ENCODE measurements at regions not wholly inside any gene's neighbourhood (a gene's known extent, or its start where the extent isn't known, plus 50 kb on each side); places are given as distances from the start of the nearest gene placed in this dataset.
A peak's percentile ranks its signal among the peaks of the same experiment; 100 is the strongest.

- WGBS (ENCODE audit: insufficient coverage), result 81% methylated on average over 2 of the region's 2 CpGs
- Histone ChIP-seq H3K4me1 (ENCODE audit: control insufficient read depth, insufficient read depth, low read length) (no peaks in the 10 kb centered on the region), H3K9me3 (replicated peaks; ENCODE audit: control insufficient read depth, low read depth, low read length) (no peaks in the 10 kb centered on the region), H3K27me3 (ENCODE audit: control insufficient read depth, insufficient read depth, low read length) (no peaks in the 10 kb centered on the region), H3K27ac (ENCODE audit: low read length) (no peak overlapping the region), H3K36me3 (ENCODE audit: control insufficient read depth, insufficient read depth, low read length) (no peaks in the 10 kb centered on the region), H3K4me3 (ENCODE audit: low read length) (no peak overlapping the region)
- no peak for DNase-seq
These were observed 752.1 kb downstream of the DTWD2 start for GRCh38 chr5:118236108-118236849.

DNA sequence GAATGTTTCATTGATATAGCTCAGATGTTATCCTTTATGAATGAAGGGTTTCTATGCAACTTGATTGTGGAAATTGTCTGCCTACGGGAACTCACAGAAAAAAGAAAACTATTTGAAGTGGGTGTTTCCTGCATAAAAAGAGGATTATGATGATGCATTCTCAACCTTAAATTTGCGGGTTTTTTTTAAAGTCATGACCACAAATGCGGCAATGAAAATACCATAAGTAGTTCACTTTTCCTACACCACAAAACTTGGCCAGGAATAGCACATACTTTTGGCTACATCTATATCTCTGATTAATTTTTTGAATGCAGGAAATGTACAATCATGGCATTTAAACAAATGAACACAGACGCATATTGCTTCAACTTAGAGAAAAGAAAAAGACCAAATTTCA lies 754.7 kb downstream of the DTWD2 start:
- no peaks in the 10 kb centered on the region for H3K36me3 ChIP-seq (ENCODE audit: control insufficient read depth, insufficient read depth, low read length)
- H3K4me1 ChIP-seq (ENCODE audit: control insufficient read depth, insufficient read depth, low read length), result no peaks in the 10 kb centered on the region
- no peak overlapping the region for H3K4me3 ChIP-seq (ENCODE audit: low read length)
- H3K27ac ChIP-seq (ENCODE audit: low read length), result no peak overlapping the region
- no peaks in the 10 kb centered on the region for H3K9me3 ChIP-seq (replicated peaks; ENCODE audit: control insufficient read depth, low read depth, low read length)
- no peaks in the 10 kb centered on the region for H3K27me3 ChIP-seq (ENCODE audit: control insufficient read depth, insufficient read depth, low read length)
- no peak for DNase-seq
- no CpG with 5 or more reads among the region's 4 CpGs for WGBS (ENCODE audit: insufficient coverage)

DNA sequence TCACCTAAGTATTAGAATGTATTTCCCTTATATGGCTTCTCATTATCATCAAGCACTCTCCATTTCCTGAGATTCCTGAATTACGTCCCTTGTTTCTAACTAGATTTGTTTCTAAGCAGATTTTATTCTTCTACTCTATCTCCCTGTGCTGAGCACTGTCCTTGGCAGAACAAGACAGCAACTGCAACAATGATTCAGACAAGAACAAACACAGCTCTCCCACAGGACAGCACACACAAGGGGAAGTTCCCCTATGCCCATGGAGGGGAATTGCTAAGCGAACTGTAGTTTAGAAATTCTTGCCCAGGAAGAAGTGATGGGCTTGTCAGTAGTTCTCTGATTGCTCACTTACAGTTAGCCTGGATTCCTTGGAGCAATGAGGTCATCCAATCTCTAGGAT lies 759.9 kb downstream of the DTWD2 start:
- no peaks in the 10 kb centered on the region for H3K9me3 ChIP-seq (replicated peaks; ENCODE audit: control insufficient read depth, low read depth, low read length)
- peak; percentile 10 for DNase-seq
- H3K27ac ChIP-seq (ENCODE audit: low read length), result no peak overlapping the region
- H3K4me3 ChIP-seq (ENCODE audit: low read length), result no peak overlapping the region
- no peaks in the 10 kb centered on the region for H3K27me3 ChIP-seq (ENCODE audit: control insufficient read depth, insufficient read depth, low read length)
- no peaks in the 10 kb centered on the region for H3K4me1 ChIP-seq (ENCODE audit: control insufficient read depth, insufficient read depth, low read length)
- H3K36me3 ChIP-seq (ENCODE audit: control insufficient read depth, insufficient read depth, low read length), result no peaks in the 10 kb centered on the region
- WGBS (ENCODE audit: insufficient coverage), result no CpG with 5 or more reads among the region's 2 CpGs

GRCh38 chr5:118224546-118224945 lies 763.8 kb downstream of the DTWD2 start:
- Histone ChIP-seq H3K9me3 (replicated peaks; ENCODE audit: control insufficient read depth, low read depth, low read length) (no peaks in the 10 kb centered on the region), H3K27ac (ENCODE audit: low read length) (no peak overlapping the region), H3K4me3 (ENCODE audit: low read length) (no peak overlapping the region), H3K27me3 (ENCODE audit: control insufficient read depth, insufficient read depth, low read length) (no peaks in the 10 kb centered on the region), H3K4me1 (ENCODE audit: control insufficient read depth, insufficient read depth, low read length) (no peaks in the 10 kb centered on the region), H3K36me3 (ENCODE audit: control insufficient read depth, insufficient read depth, low read length) (no peaks in the 10 kb centered on the region)
- no CpG with 5 or more reads among the region's 3 CpGs for WGBS (ENCODE audit: insufficient coverage)
- DNase-seq, result no peak

DNA sequence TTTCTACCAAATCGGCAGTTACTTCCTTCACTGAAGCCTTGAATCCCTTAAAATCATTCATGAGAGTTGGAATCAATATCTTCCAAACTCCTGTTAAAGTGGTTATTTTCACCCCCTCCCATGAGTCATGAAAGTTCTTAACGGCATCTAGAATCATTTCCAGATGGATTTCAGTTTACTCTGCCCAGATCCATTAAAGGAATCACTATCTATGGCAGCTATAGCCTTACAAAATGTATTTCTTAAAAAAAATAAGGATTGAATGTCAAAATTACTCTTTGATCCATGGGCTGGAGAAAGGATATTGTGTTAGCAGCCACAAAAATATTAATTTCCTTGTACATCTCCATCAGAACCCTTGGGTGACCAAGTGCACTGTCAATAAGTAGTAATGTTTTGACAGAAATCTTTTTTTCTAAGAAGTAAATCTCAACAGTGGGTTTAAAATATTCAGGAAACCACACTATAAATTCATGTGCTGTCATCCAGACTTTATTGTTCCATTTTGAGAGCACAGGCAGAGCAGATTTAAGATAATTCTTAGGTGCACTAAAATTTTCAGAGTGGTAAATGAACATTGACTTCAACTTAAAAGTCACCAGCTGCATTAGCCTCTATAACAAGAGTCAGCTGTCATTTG lies 767.7 kb downstream of the DTWD2 start:
- H3K4me3 ChIP-seq (ENCODE audit: low read length), result no peak overlapping the region
- peak; percentile 74 for DNase-seq
- H3K36me3 ChIP-seq (ENCODE audit: control insufficient read depth, insufficient read depth, low read length), result no peaks in the 10 kb centered on the region
- no CpG with 5 or more reads among the region's 2 CpGs for WGBS (ENCODE audit: insufficient coverage)
- H3K27ac ChIP-seq (ENCODE audit: low read length), result no peak overlapping the region
- no peaks in the 10 kb centered on the region for H3K4me1 ChIP-seq (ENCODE audit: control insufficient read depth, insufficient read depth, low read length)
- H3K9me3 ChIP-seq (replicated peaks; ENCODE audit: control insufficient read depth, low read depth, low read length), result no peaks in the 10 kb centered on the region
- H3K27me3 ChIP-seq (ENCODE audit: control insufficient read depth, insufficient read depth, low read length), result no peaks in the 10 kb centered on the region

- Histone ChIP-seq H3K27me3 (ENCODE audit: control insufficient read depth, insufficient read depth, low read length) (no peaks in the 10 kb centered on the region), H3K4me3 (ENCODE audit: low read length) (no peak overlapping the region), H3K4me1 (ENCODE audit: control insufficient read depth, insufficient read depth, low read length) (no peaks in the 10 kb centered on the region), H3K9me3 (replicated peaks; ENCODE audit: control insufficient read depth, low read depth, low read length) (peaks cover 21% of the 10 kb centered on the region), H3K36me3 (ENCODE audit: control insufficient read depth, insufficient read depth, low read length) (no peaks in the 10 kb centered on the region), H3K27ac (ENCODE audit: low read length) (no peak overlapping the region)
- DNase-seq, result peak; percentile 74
These were observed 776.7 kb downstream of the DTWD2 start for GRCh38 chr5:118211606-118212005.

DNA sequence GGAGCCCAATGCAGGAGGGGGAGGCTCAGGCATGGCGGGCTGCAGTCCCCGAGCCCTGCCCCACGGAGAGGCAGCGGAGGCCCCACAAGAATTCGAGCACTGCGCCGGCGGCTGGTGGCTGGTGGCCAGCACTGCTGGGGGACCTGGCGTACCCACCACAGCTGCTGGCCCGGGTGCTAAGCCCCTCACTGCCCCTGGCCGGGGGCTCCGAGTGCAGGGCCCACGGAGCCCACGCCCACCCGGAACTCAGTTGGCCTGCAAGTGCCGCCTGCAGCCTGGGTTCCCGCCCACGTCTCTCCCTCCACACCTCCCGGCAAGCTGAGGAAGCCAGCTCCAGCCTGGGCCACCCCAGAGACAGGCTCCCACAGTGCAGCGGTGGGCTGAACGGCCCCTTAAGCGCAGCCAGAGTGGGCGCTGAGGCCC lies 780.3 kb downstream of the DTWD2 start:
- H3K27me3 ChIP-seq (ENCODE audit: control insufficient read depth, insufficient read depth, low read length), result no peaks in the 10 kb centered on the region
- H3K27ac ChIP-seq (ENCODE audit: low read length), result no peak overlapping the region
- no peaks in the 10 kb centered on the region for H3K36me3 ChIP-seq (ENCODE audit: control insufficient read depth, insufficient read depth, low read length)
- WGBS (ENCODE audit: insufficient coverage), result 98% methylated on average over 19 of the region's 23 CpGs
- H3K9me3 ChIP-seq (replicated peaks; ENCODE audit: control insufficient read depth, low read depth, low read length), result peaks cover 21% of the 10 kb centered on the region
- no peak overlapping the region for H3K4me3 ChIP-seq (ENCODE audit: low read length)
- H3K4me1 ChIP-seq (ENCODE audit: control insufficient read depth, insufficient read depth, low read length), result no peaks in the 10 kb centered on the region
- no peak for DNase-seq

DNA sequence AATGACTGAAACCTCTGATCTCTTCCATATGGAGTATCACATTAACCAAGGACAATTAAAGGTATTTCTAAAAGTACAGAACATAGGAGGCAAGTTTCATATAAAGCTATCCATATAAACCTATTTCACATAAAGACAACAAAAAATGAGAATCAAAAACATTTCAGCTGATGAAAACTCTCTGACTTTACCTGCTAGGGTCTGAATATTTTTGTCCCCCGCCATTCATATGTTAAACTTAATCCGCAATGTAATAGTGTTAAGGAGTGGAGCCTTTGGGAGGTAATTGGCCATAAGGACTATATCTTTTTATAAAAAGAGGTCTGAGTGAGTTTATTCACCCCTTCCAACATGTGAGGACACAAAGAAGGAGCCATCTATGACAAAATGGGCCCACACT lies 788.5 kb downstream of the DTWD2 start:
- no peaks in the 10 kb centered on the region for H3K4me1 ChIP-seq (ENCODE audit: control insufficient read depth, insufficient read depth, low read length)
- no peak overlapping the region for H3K27ac ChIP-seq (ENCODE audit: low read length)
- H3K36me3 ChIP-seq (ENCODE audit: control insufficient read depth, insufficient read depth, low read length), result no peaks in the 10 kb centered on the region
- no peak for DNase-seq
- H3K27me3 ChIP-seq (ENCODE audit: control insufficient read depth, insufficient read depth, low read length), result no peaks in the 10 kb centered on the region
- no peak overlapping the region for H3K4me3 ChIP-seq (ENCODE audit: low read length)
- WGBS (ENCODE audit: insufficient coverage), result no CpG with 5 or more reads among the region's 2 CpGs
- H3K9me3 ChIP-seq (replicated peaks; ENCODE audit: control insufficient read depth, low read depth, low read length), result no peaks in the 10 kb centered on the region

GRCh38 chr5:118196229-118196628 lies 792.1 kb downstream of the DTWD2 start:
- Histone ChIP-seq H3K4me3 (ENCODE audit: low read length) (no peak overlapping the region), H3K27me3 (ENCODE audit: control insufficient read depth, insufficient read depth, low read length) (no peaks in the 10 kb centered on the region), H3K27ac (ENCODE audit: low read length) (no peak overlapping the region), H3K36me3 (ENCODE audit: control insufficient read depth, insufficient read depth, low read length) (no peaks in the 10 kb centered on the region), H3K4me1 (ENCODE audit: control insufficient read depth, insufficient read depth, low read length) (no peaks in the 10 kb centered on the region), H3K9me3 (replicated peaks; ENCODE audit: control insufficient read depth, low read depth, low read length) (no peaks in the 10 kb centered on the region)
- no peak for DNase-seq
- 100% methylated on average over 1 of the region's 2 CpGs for WGBS (ENCODE audit: insufficient coverage)

DNA sequence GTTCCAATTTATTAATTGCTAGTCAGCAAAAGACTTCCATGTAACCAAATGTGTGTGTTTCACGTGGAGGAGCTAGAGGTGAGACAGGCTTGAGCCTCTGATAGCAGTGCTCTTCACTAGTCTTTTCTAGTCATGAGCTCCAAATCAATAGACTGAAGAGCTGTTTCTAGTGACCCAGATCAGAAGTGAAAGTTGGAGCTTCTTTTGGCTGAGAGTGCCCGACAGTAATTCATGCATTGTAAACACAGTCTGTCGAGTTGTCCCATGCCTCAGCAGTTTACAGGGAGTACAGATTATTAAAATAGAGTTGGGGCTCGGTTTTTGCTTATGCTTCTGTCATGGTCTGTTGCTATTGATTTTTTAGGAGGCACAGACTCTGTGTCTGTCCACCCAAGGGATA lies 793.1 kb downstream of the DTWD2 start:
- 17% methylated on average over 2 of the region's 4 CpGs for WGBS (ENCODE audit: insufficient coverage)
- Histone ChIP-seq H3K27me3 (ENCODE audit: control insufficient read depth, insufficient read depth, low read length) (no peaks in the 10 kb centered on the region), H3K36me3 (ENCODE audit: control insufficient read depth, insufficient read depth, low read length) (no peaks in the 10 kb centered on the region), H3K4me3 (ENCODE audit: low read length) (no peak overlapping the region), H3K27ac (ENCODE audit: low read length) (no peak overlapping the region), H3K4me1 (ENCODE audit: control insufficient read depth, insufficient read depth, low read length) (no peaks in the 10 kb centered on the region), H3K9me3 (replicated peaks; ENCODE audit: control insufficient read depth, low read depth, low read length) (no peaks in the 10 kb centered on the region)
- peak; percentile 59 for DNase-seq

All from muscle of leg (tissue), 3 donors.